ENCODE measurements at regions not wholly inside any gene's neighbourhood (a gene's known extent, or its start where the extent isn't known, plus 50 kb on each side); places are given as distances from the start of the nearest gene placed in this dataset.

DNA sequence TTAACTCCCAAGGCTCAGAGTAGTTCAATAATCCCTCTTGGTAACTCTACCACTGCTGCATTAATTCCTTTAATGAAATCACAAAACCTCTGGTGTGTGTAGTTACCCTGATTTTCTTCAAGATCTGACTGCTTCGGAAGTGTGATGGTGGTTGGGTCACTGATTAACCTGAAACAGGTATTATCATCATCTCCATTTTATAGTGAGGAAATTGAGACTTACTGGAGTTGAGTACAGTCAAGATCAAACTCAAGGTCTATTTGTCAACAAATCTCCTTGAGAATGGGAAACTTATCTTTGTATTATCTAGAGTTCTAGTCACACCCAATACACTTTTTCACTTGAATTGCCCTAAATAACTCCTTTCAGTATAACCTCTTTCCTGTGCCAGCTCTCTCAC lies 233.5 kb downstream of the BTG1 start:
- H3K27me3 ChIP-seq (ENCODE audit: insufficient read depth, poor library complexity, severe bottlenecking) = no peaks in the 10 kb centered on the region
- DNase-seq (ENCODE audit: low read depth in 1 of 2, low spot score in 1 of 2) = no peak
- TF ChIP-seq SPI1 (IDR thresholded peaks at IDR 0.05; ENCODE audit: borderline replicate concordance, low read depth) (no peak), GABPA (IDR thresholded peaks at IDR 0.05; ENCODE audit: low read depth) (no peak), POLR2AphosphoS5 (IDR thresholded peaks at IDR 0.05; ENCODE audit: low read depth) (no peak)
- TF ChIP-seq, protein P1, sequence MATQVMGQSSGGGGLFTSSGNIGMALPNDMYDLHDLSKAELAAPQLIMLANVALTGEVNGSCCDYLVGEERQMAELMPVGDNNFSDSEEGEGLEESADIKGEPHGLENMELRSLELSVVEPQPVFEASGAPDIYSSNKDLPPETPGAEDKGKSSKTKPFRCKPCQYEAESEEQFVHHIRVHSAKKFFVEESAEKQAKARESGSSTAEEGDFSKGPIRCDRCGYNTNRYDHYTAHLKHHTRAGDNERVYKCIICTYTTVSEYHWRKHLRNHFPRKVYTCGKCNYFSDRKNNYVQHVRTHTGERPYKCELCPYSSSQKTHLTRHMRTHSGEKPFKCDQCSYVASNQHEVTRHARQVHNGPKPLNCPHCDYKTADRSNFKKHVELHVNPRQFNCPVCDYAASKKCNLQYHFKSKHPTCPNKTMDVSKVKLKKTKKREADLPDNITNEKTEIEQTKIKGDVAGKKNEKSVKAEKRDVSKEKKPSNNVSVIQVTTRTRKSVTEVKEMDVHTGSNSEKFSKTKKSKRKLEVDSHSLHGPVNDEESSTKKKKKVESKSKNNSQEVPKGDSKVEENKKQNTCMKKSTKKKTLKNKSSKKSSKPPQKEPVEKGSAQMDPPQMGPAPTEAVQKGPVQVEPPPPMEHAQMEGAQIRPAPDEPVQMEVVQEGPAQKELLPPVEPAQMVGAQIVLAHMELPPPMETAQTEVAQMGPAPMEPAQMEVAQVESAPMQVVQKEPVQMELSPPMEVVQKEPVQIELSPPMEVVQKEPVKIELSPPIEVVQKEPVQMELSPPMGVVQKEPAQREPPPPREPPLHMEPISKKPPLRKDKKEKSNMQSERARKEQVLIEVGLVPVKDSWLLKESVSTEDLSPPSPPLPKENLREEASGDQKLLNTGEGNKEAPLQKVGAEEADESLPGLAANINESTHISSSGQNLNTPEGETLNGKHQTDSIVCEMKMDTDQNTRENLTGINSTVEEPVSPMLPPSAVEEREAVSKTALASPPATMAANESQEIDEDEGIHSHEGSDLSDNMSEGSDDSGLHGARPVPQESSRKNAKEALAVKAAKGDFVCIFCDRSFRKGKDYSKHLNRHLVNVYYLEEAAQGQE (IDR thresholded peaks at IDR 0.05; ENCODE audit: insufficient replicate concordance, low read depth) = no peak

DNA sequence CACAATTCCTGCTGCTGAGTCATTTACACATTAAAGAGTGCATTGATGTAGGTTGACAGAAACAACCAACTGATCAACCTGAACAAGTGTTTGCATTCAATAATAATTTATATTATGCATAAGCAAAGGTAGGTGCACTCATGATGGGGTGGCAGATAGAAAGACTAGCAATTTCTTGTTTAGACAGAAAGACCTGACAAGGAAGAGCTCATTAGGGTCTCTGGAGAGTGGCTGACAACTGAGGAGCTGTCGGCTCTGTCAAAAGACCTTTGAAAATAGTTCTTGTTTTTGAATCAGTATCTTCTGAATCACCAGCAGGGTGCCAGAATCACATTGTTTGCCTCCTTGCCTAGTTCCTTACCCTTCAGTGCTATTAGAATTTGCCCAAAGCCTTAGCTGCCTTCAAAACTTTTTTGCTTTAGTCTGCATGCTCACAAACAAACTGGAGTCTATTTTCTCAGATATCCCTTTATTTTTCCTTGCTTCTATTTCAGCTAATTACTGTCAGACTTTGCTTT lies 234.7 kb downstream of the BTG1 start:
- DNase-seq (ENCODE audit: low read depth in 1 of 2, low spot score in 1 of 2) = no peak
- Histone ChIP-seq H3K27ac (replicated peaks) (no peak overlapping the region), H3K27me3 (ENCODE audit: insufficient read depth, poor library complexity, severe bottlenecking) (no peaks in the 10 kb centered on the region), H3K4me3 (replicated peaks; ENCODE audit: insufficient read depth, low read length) (no peak overlapping the region)
- TF ChIP-seq SPI1 (IDR thresholded peaks at IDR 0.05; ENCODE audit: borderline replicate concordance, low read depth) (no peak), POLR2AphosphoS5 (IDR thresholded peaks at IDR 0.05; ENCODE audit: low read depth) (no peak), GABPA (IDR thresholded peaks at IDR 0.05; ENCODE audit: low read depth) (no peak)
- TF ChIP-seq, protein P1 (IDR thresholded peaks at IDR 0.05; ENCODE audit: insufficient replicate concordance, low read depth) = no peak
- TF ChIP-seq, protein P2, sequence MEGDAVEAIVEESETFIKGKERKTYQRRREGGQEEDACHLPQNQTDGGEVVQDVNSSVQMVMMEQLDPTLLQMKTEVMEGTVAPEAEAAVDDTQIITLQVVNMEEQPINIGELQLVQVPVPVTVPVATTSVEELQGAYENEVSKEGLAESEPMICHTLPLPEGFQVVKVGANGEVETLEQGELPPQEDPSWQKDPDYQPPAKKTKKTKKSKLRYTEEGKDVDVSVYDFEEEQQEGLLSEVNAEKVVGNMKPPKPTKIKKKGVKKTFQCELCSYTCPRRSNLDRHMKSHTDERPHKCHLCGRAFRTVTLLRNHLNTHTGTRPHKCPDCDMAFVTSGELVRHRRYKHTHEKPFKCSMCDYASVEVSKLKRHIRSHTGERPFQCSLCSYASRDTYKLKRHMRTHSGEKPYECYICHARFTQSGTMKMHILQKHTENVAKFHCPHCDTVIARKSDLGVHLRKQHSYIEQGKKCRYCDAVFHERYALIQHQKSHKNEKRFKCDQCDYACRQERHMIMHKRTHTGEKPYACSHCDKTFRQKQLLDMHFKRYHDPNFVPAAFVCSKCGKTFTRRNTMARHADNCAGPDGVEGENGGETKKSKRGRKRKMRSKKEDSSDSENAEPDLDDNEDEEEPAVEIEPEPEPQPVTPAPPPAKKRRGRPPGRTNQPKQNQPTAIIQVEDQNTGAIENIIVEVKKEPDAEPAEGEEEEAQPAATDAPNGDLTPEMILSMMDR (IDR thresholded peaks at IDR 0.05; ENCODE audit: insufficient read depth, low read length) = no peak

More for the DNA sequence above, 233.5 kb downstream of the BTG1 start:
- Histone ChIP-seq H3K27ac (replicated peaks) (no peak overlapping the region), H3K4me3 (replicated peaks; ENCODE audit: insufficient read depth, low read length) (no peak overlapping the region)

DNA sequence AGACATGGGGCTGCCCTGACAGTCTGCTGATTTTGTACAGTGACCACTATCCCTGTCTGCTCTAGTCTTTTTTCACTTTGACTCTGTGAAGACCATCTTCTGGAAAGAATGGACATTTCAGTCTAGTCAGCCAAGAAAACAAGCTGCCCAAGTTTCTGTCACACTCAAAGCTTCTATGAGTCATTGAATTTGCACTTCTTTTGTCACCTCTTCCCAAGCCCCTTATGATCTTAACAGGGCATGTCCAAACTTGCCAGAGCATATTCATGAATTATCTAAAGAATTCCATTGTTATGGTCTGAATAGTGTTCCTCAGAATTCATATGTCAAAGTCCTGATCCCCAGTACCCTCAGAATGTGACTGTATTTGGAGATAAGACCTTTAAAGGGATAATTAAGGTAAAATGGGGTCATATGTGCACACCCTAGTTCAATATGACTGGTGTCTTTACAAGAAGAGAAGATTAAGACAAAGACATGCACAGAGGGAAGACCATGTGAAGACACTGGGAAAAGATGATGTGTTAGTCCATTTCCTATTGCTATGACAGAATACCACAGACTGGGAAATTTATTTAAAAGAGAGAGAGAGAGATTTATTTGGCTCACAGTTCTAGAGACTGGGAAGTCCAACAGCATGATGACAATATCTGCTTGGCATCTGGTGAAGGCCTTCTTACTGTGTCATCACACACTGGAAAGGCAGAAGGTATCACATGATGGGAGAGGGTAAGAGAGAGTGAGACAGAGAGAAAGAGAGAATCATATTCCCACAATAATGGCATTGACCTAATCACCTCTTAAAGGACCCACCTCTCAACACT lies 242.6 kb downstream of the BTG1 start:
- H3K27ac ChIP-seq (replicated peaks) = no peak overlapping the region
- TF ChIP-seq, protein P1 (IDR thresholded peaks at IDR 0.05; ENCODE audit: insufficient replicate concordance, low read depth) = no peak
- TF ChIP-seq, protein P2 (IDR thresholded peaks at IDR 0.05; ENCODE audit: insufficient read depth, low read length) = no peak
- TF ChIP-seq POLR2AphosphoS5 (IDR thresholded peaks at IDR 0.05; ENCODE audit: low read depth) (no peak), SPI1 (IDR thresholded peaks at IDR 0.05; ENCODE audit: borderline replicate concordance, low read depth) (no peak), GABPA (IDR thresholded peaks at IDR 0.05; ENCODE audit: low read depth) (no peak)
- DNase-seq (ENCODE audit: low read depth in 1 of 2, low spot score in 1 of 2) = no peak
- no peak overlapping the region for H3K4me3 ChIP-seq (replicated peaks; ENCODE audit: insufficient read depth, low read length)
- no peaks in the 10 kb centered on the region for H3K27me3 ChIP-seq (ENCODE audit: insufficient read depth, poor library complexity, severe bottlenecking)
